ENCODE measurements at regions not wholly inside any gene's neighbourhood (a gene's known extent, or its start where the extent isn't known, plus 50 kb on each side); places are given as distances from the start of the nearest gene placed in this dataset.

- Mint-ChIP-seq H3K27ac (ENCODE audit: unreplicated experiment) (no peak overlapping the region), H3K36me3 (ENCODE audit: insufficient read depth, unreplicated experiment) (no peaks in the 10 kb centered on the region)
- CTCF ChIA-PET, result no interaction called here
Measured at GRCh38 chr13:38628554-38628953, 58.3 kb upstream of the FREM2 start.

DNA sequence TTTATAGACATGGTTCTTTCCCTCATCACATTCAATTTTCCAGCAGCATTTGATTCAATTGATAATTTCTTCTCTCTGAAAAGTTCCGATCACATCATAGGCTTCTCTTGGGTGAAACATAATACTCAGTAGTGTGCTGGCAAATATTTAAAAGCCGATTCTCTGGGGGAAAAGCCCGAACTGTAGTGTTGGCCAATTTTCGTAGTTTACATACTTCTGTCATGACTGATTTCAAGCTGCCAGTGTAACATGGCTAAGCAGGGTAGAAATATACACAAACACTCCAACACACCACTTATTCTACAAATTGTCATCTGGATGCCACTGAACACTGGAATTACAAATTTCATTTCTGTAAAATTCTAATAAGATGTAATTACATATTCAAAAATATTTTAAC is 56.1 kb upstream of the FREM2 start:
- Mint-ChIP-seq H3K27ac (ENCODE audit: unreplicated experiment) (no peak overlapping the region), H3K4me1 (ENCODE audit: low read depth, unreplicated experiment) (peaks cover 17% of the 10 kb centered on the region), H3K36me3 (ENCODE audit: insufficient read depth, unreplicated experiment) (no peaks in the 10 kb centered on the region), H3K9me3 (ENCODE audit: low read depth, unreplicated experiment) (no peaks in the 10 kb centered on the region), H3K4me3 (ENCODE audit: low read depth, unreplicated experiment) (no peak overlapping the region), H3K27me3 (ENCODE audit: unreplicated experiment) (no peaks in the 10 kb centered on the region)
- CTCF ChIA-PET, result no interaction called here
- DNase-seq, result no peak
- no TSS peak for BruUV-seq (replicated peaks)
- TF ChIP-seq CTCF (IDR thresholded peaks at IDR 0.05; ENCODE audit: unreplicated experiment), result no peak
- intact Hi-C loops (cut with micrococcal nuclease; ENCODE audit: unreplicated experiment), result no loop called here

More at GRCh38 chr13:38628554-38628953, 58.3 kb upstream of the FREM2 start:
- Mint-ChIP-seq H3K27me3 (ENCODE audit: unreplicated experiment) (no peaks in the 10 kb centered on the region), H3K4me1 (ENCODE audit: low read depth, unreplicated experiment) (peaks cover 9% of the 10 kb centered on the region), H3K4me3 (ENCODE audit: low read depth, unreplicated experiment) (no peak overlapping the region), H3K9me3 (ENCODE audit: low read depth, unreplicated experiment) (no peaks in the 10 kb centered on the region)
- intact Hi-C loops (cut with micrococcal nuclease; ENCODE audit: unreplicated experiment), result no loop called here
- DNase-seq, result no peak
- no peak for TF ChIP-seq CTCF (IDR thresholded peaks at IDR 0.05; ENCODE audit: unreplicated experiment)
- BruUV-seq (replicated peaks), result no TSS peak

GRCh38 chr13:38635030-38635429 is 51.8 kb upstream of the FREM2 start:
- no peak for TF ChIP-seq CTCF (IDR thresholded peaks at IDR 0.05; ENCODE audit: unreplicated experiment)
- CTCF ChIA-PET, result no interaction called here
- Mint-ChIP-seq H3K36me3 (ENCODE audit: insufficient read depth, unreplicated experiment) (peaks cover 6% of the 10 kb centered on the region), H3K27me3 (ENCODE audit: unreplicated experiment) (no peaks in the 10 kb centered on the region), H3K4me3 (ENCODE audit: low read depth, unreplicated experiment) (no peak overlapping the region), H3K27ac (ENCODE audit: unreplicated experiment) (peak overlapping the region; percentile 47), H3K9me3 (ENCODE audit: low read depth, unreplicated experiment) (no peaks in the 10 kb centered on the region), H3K4me1 (ENCODE audit: low read depth, unreplicated experiment) (peaks cover 46% of the 10 kb centered on the region)
- no TSS peak for BruUV-seq (replicated peaks)
- intact Hi-C loops (cut with micrococcal nuclease; ENCODE audit: unreplicated experiment), result no loop called here
- no peak for DNase-seq

GRCh38 chr13:38636073-38636472 is 50.8 kb upstream of the FREM2 start:
- no peaks in the 10 kb centered on the region for H3K9me3 Mint-ChIP-seq (ENCODE audit: low read depth, unreplicated experiment)

More at GRCh38 chr13:38636073-38636472, 50.8 kb upstream of the FREM2 start:
- DNase-seq, result no peak
- CTCF ChIA-PET, result interaction anchor here (0.9 to 1.2 kb wide), 2 partner anchors 9 to 20 kb away, joined by 3 to 6 read pairs; no protein-coding TSS in a partner anchor
- intact Hi-C loops (cut with micrococcal nuclease; ENCODE audit: unreplicated experiment), result no loop called here
- H3K27ac Mint-ChIP-seq (ENCODE audit: unreplicated experiment), result peak overlapping the region; percentile 92
- H3K4me1 Mint-ChIP-seq (ENCODE audit: low read depth, unreplicated experiment), result peaks cover 41% of the 10 kb centered on the region
- no peaks in the 10 kb centered on the region for H3K27me3 Mint-ChIP-seq (ENCODE audit: unreplicated experiment)
- H3K36me3 Mint-ChIP-seq (ENCODE audit: insufficient read depth, unreplicated experiment), result peaks cover 6% of the 10 kb centered on the region
- no TSS peak for BruUV-seq (replicated peaks)
- no peak for TF ChIP-seq CTCF (IDR thresholded peaks at IDR 0.05; ENCODE audit: unreplicated experiment)
- no peak overlapping the region for H3K4me3 Mint-ChIP-seq (ENCODE audit: low read depth, unreplicated experiment)
